Activated CD8-positive, alpha-beta T cell treated with anti-CD3 and anti-CD28 coated beads for 36 hours (primary cell): ENCODE measurements at regions not wholly inside any gene's neighbourhood (a gene's known extent, or its start where the extent isn't known, plus 50 kb on each side); places are given as distances from the start of the nearest gene placed in this dataset.
"Not testable (repeated sequence)": the region's sequence is repeated elsewhere in the genome, so short reads cannot be mapped to it uniquely, and the experiment has no call there.

Experiments
- ATAC-seq: fragments of 200-7000 bp; cut with Tn5 transposase; one replicate; pipeline ENCODE4 v1.10.0; 2021; ENCODE audit warnings: mild to moderate bottlenecking, moderate library complexity
- CTCF ChIA-PET: fragments of 350-600 bp; sonication (Branson Sonifier 250); formaldehyde crosslinking; loops from one replicate; lab custom pipeline; 2021; ENCODE audit warnings: antibody characterized with exemption; lab: Charles Lee
- POLR2A ChIA-PET: fragments of 350-600 bp; sonication (Branson Sonifier 250); formaldehyde crosslinking; loops from one replicate; lab custom pipeline; 2021; ENCODE audit warnings: antibody characterized with exemption; lab: Charles Lee
- DNase-seq: peaks from one replicate; pipeline ENCODE4 v3.0.0-alpha.2; 2020
- H3K27ac Mint-ChIP-seq: one replicate; pipeline ENCODE4 v1.8.0; 2021; ENCODE audit warnings: mild to moderate bottlenecking, mixed read lengths
- H3K27me3 Mint-ChIP-seq: one replicate; pipeline ENCODE4 v1.8.0; 2021; ENCODE audit warnings: mixed read lengths
- H3K36me3 Mint-ChIP-seq: one replicate; pipeline ENCODE4 v1.8.0; 2021; ENCODE audit warnings: low read depth, mixed read lengths
- H3K4me1 Mint-ChIP-seq: one replicate; pipeline ENCODE4 v1.8.0; 2021; ENCODE audit warnings: low read depth, mixed read lengths
- H3K4me3 Mint-ChIP-seq: one replicate; pipeline ENCODE4 v1.8.0; 2021; ENCODE audit warnings: mild to moderate bottlenecking, moderate library complexity, mixed read lengths
- H3K9me3 Mint-ChIP-seq: one replicate; pipeline ENCODE4 v1.8.0; 2021; ENCODE audit warnings: mixed read lengths
- CTCF ChIP-seq: fragments of 200-600 bp; IDR thresholded peaks from one replicate; pipeline ENCODE4 v1.8.0; 2022; ENCODE audit warnings: antibody characterized with exemption, mild to moderate bottlenecking
- intact Hi-C: fragments of 100-400 bp; cut with micrococcal nuclease; formaldehyde crosslinking; loops from one replicate; pipeline ENCODE4 v1.10.0; 2022

GRCh38 chr16:34054137-34054536 is 594.7 kb downstream of the TP53TG3F start:
- intact Hi-C loops, result no loop called here
- no peak for TF ChIP-seq CTCF
- Mint-ChIP-seq H3K4me1 (no peaks in the 10 kb centered on the region), H3K27ac (no peak overlapping the region), H3K36me3 (peaks cover 5% of the 10 kb centered on the region), H3K27me3 (no peaks in the 10 kb centered on the region), H3K4me3 (no peak overlapping the region), H3K9me3 (peaks cover 25% of the 10 kb centered on the region)
- ATAC-seq (no peak), DNase-seq (no peak)
- POLR2A ChIA-PET, result no interaction called here
- CTCF ChIA-PET, result no interaction called here

DNA sequence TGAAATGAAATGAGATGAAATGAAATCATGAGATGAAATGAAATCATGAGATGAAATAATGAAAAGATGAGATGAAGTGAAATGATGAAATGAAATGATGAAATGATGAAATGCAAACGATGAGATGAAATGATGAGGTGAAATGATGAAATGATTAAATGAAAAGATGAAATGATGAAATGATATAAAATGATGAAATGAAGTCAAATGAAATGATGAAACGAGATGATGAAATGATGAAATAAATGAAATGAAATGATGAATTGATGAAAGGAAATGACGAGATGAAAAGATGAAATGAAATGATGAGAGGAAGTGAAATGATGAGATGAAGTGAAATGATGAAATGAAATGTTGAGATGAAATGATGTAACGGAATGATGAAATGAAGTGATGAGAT is 595.6 kb downstream of the TP53TG3F start:
- no peak overlapping the region for H3K4me3 Mint-ChIP-seq
- no peaks in the 10 kb centered on the region for H3K27me3 Mint-ChIP-seq
- no peak for ATAC-seq
- CTCF ChIA-PET, result no interaction called here
- peaks cover 5% of the 10 kb centered on the region for H3K36me3 Mint-ChIP-seq
- no peaks in the 10 kb centered on the region for H3K4me1 Mint-ChIP-seq
- POLR2A ChIA-PET, result no interaction called here
- no peak for DNase-seq
- TF ChIP-seq CTCF, result no peak
- intact Hi-C loops, result no loop called here
- peaks cover 24% of the 10 kb centered on the region for H3K9me3 Mint-ChIP-seq
- H3K27ac Mint-ChIP-seq, result no peak overlapping the region

GRCh38 chr16:34062620-34063253 is 603.3 kb downstream of the TP53TG3F start:
- H3K4me1 Mint-ChIP-seq, POLR2A ChIA-PET, intact Hi-C loops, H3K4me3 Mint-ChIP-seq, DNase-seq, ATAC-seq, H3K27me3 Mint-ChIP-seq, H3K27ac Mint-ChIP-seq, CTCF ChIA-PET: not testable (repeated sequence)
- Mint-ChIP-seq H3K9me3 (peaks cover 42% of the 10 kb centered on the region), H3K36me3 (peaks cover 23% of the 10 kb centered on the region)

GRCh38 chr16:34063498-34064157 is 604.2 kb downstream of the TP53TG3F start:
- POLR2A ChIA-PET, CTCF ChIA-PET, H3K27ac Mint-ChIP-seq, intact Hi-C loops, ATAC-seq, H3K4me3 Mint-ChIP-seq, H3K4me1 Mint-ChIP-seq, H3K27me3 Mint-ChIP-seq, DNase-seq: not testable (repeated sequence)
- H3K9me3 Mint-ChIP-seq, result peaks cover 46% of the 10 kb centered on the region
- peaks cover 23% of the 10 kb centered on the region for H3K36me3 Mint-ChIP-seq

DNA sequence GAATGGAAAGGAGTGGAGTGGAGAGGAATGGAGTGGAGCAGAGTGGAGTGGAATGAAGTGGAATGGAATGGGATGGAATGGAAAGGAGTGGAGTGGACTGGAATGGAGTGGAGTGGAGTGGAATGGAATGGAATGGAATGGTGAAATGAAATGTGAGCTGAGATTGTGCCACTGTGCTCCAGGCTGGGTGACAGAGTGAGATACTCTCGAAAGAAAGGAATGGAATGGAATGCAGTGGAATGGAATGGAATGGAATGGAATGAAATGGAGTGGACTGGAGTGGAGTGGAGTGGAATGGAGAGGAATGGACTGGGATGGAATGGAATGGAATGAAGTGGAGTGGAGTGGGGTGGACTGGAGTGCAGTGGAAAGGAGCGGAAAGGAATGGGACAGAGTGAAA is 605.2 kb downstream of the TP53TG3F start:
- H3K4me3 Mint-ChIP-seq, DNase-seq, H3K4me1 Mint-ChIP-seq, ATAC-seq, CTCF ChIA-PET, POLR2A ChIA-PET, H3K27me3 Mint-ChIP-seq, H3K27ac Mint-ChIP-seq, intact Hi-C loops: not testable (repeated sequence)
- peaks cover 49% of the 10 kb centered on the region for H3K9me3 Mint-ChIP-seq
- peaks cover 23% of the 10 kb centered on the region for H3K36me3 Mint-ChIP-seq

GRCh38 chr16:34069731-34070130 is 610.3 kb downstream of the TP53TG3F start:
- H3K27me3 Mint-ChIP-seq, H3K36me3 Mint-ChIP-seq, DNase-seq, H3K4me3 Mint-ChIP-seq, ATAC-seq, H3K27ac Mint-ChIP-seq, H3K4me1 Mint-ChIP-seq, POLR2A ChIA-PET, CTCF ChIA-PET, intact Hi-C loops: not testable (repeated sequence)
- H3K9me3 Mint-ChIP-seq, result peaks cover 29% of the 10 kb centered on the region

GRCh38 chr16:34078691-34079090 is 619.3 kb downstream of the TP53TG3F start:
- TF ChIP-seq CTCF, result no peak
- peaks cover 33% of the 10 kb centered on the region for H3K36me3 Mint-ChIP-seq
- H3K9me3 Mint-ChIP-seq, result peaks cover 64% of the 10 kb centered on the region
- no peak for ATAC-seq
- intact Hi-C loops, result no loop called here
- no peak overlapping the region for H3K27ac Mint-ChIP-seq
- POLR2A ChIA-PET, result no interaction called here
- DNase-seq, result no peak
- no peaks in the 10 kb centered on the region for H3K4me1 Mint-ChIP-seq
- CTCF ChIA-PET, result no interaction called here
- no peak overlapping the region for H3K4me3 Mint-ChIP-seq
- no peaks in the 10 kb centered on the region for H3K27me3 Mint-ChIP-seq

- H3K27ac Mint-ChIP-seq, CTCF ChIA-PET, ATAC-seq, H3K4me3 Mint-ChIP-seq, intact Hi-C loops, H3K27me3 Mint-ChIP-seq, DNase-seq, H3K4me1 Mint-ChIP-seq, POLR2A ChIA-PET: not testable (repeated sequence)
- peaks cover 68% of the 10 kb centered on the region for H3K9me3 Mint-ChIP-seq
- peaks cover 33% of the 10 kb centered on the region for H3K36me3 Mint-ChIP-seq
Observed at GRCh38 chr16:34085038-34085437, 625.6 kb downstream of the TP53TG3F start.

GRCh38 chr16:34095006-34095405 is 635.6 kb downstream of the TP53TG3F start:
- CTCF ChIA-PET, H3K4me1 Mint-ChIP-seq, ATAC-seq, H3K27ac Mint-ChIP-seq, H3K4me3 Mint-ChIP-seq, H3K27me3 Mint-ChIP-seq, POLR2A ChIA-PET, intact Hi-C loops, DNase-seq: not testable (repeated sequence)
- Mint-ChIP-seq H3K36me3 (peaks cover 46% of the 10 kb centered on the region), H3K9me3 (peaks cover 73% of the 10 kb centered on the region)
